ENCODE measurements at regions not wholly inside any gene's neighbourhood (a gene's known extent, or its start where the extent isn't known, plus 50 kb on each side); places are given as distances from the start of the nearest gene placed in this dataset.

- TF ChIP-seq EZH2 (IDR thresholded peaks at IDR 0.05; ENCODE audit: low read depth) (no peak), CTCF (conservative IDR thresholded peaks at IDR 0.05) (no peak)
These were observed 73.4 kb upstream of the TMEM18 start for GRCh38 chr2:750628-751027.
